HepG2 (cell line): ENCODE measurements at regions not wholly inside any gene's neighbourhood (a gene's known extent, or its start where the extent isn't known, plus 50 kb on each side); places are given as distances from the start of the nearest gene placed in this dataset.

Experiments used
- ATAC-seq: fragments of 200-7000 bp; cut with Tn5 transposase; 3 replicates; pipeline ENCODE4 v1.9.1; 2020; ENCODE audit warnings: mild to moderate bottlenecking, moderate library complexity
- BruUV-seq: library from RNA; stranded (reverse); fragments of 400-500 nt; replicated peaks from 2 replicates; lab custom pipeline; 2021; lab: Mats Ljungman, UMichigan
- CTCF ChIA-PET: fragments of 300-600 bp; formaldehyde crosslinking; extraction: SDS; loops from one replicate; lab custom pipeline; 2021; ENCODE audit warnings: low total read pairs, inconsistent platforms, low intra/inter-chr PET ratio; lab: Yijun Ruan, JAX
- POLR2A ChIA-PET: fragments of 350-600 bp; sonication (Branson Sonifier 250); formaldehyde crosslinking; loops from one replicate; lab custom pipeline; 2020; ENCODE audit warnings: antibody characterized with exemption, inconsistent platforms; lab: Yijun Ruan, JAX
- DNase-seq: peaks from one replicate; pipeline ENCODE4 v3.0.0-alpha.2; 2015; ENCODE audit warnings: low spot score
- FAIRE-seq: peaks from 3 replicates; lab custom pipeline; 2011; peaks lifted over from hg19 to GRCh38; lab: Jason Lieb, UNC
- H2AFZ ChIP-seq: one replicate; pipeline ENCODE4 v1.6.1; 2011; ENCODE audit warnings: low read length, inconsistent platforms
- H3K27ac ChIP-seq: fragments of 300-600 bp; 3 replicates; pipeline ENCODE4 v1.8.0; 2011; ENCODE audit warnings: mixed run types, mild to moderate bottlenecking, mixed read lengths, low read length, inconsistent platforms; ENCODE audit not compliant: insufficient read depth; ENCODE audit errors: extremely low read length
- H3K27me3 ChIP-seq, 2 experiments: fragments of 200-600 bp in 1 of 2; 2 replicates in 1 of 2; 3 replicates in 1 of 2; pipeline versions ENCODE4 v1.6.0 to v1.8.0; 2011; ENCODE audit warnings: low read length in 2 of 2, mild to moderate bottlenecking in 2 of 2, moderate library complexity in 2 of 2, inconsistent platforms in 1 of 2; ENCODE audit not compliant: insufficient read depth in 2 of 2, control insufficient read depth in 1 of 2
- H3K36me3 ChIP-seq, 2 experiments: fragments of 200-600 bp in 1 of 2; replicated peaks in 1 of 2; 2 replicates in 1 of 2; 3 replicates in 1 of 2; pipeline versions ENCODE4 v1.5.1 to v1.8.0; 2011; ENCODE audit warnings: low read length in 2 of 2, inconsistent platforms in 1 of 2; ENCODE audit not compliant: insufficient read depth in 2 of 2, control insufficient read depth in 1 of 2
- H3K4me1 ChIP-seq: 2 replicates; pipeline ENCODE4 v1.5.1; 2012; ENCODE audit warnings: low read length, inconsistent platforms; ENCODE audit not compliant: insufficient read depth
- H3K4me2 ChIP-seq: 2 replicates; pipeline ENCODE4 v1.6.0; 2011; ENCODE audit warnings: low read depth, low read length, inconsistent platforms
- H3K4me3 ChIP-seq, 3 experiments: fragments of 200-600 bp in 1 of 3; sonication (generic), shearing (Covaris generic) in 1 of 3; replicated peaks in 1 of 3; 2 replicates each; pipeline ENCODE4 v1.5.1; 2011 to 2016; ENCODE audit warnings: low read length in 3 of 3, inconsistent platforms in 2 of 3, low read depth in 2 of 3, mild to moderate bottlenecking in 2 of 3, control low read depth in 1 of 3, mixed read lengths in 1 of 3; ENCODE audit not compliant: insufficient read depth in 1 of 3
- H3K79me2 ChIP-seq: one replicate; pipeline ENCODE4 v1.6.1; 2011; ENCODE audit warnings: low read length, inconsistent platforms; ENCODE audit not compliant: insufficient read depth
- H3K9ac ChIP-seq: 2 replicates; pipeline ENCODE4 v1.6.0; 2011; ENCODE audit warnings: mild to moderate bottlenecking, low read depth, low read length, inconsistent platforms; ENCODE audit not compliant: insufficient read depth
- H3K9me3 ChIP-seq: 2 replicates; pipeline ENCODE4 v1.5.1; 2012; ENCODE audit warnings: mild to moderate bottlenecking, low read length
- H4K20me1 ChIP-seq: 2 replicates; pipeline ENCODE4 v1.6.0; 2011; ENCODE audit warnings: inconsistent platforms, mild to moderate bottlenecking, low read length, moderate library complexity; ENCODE audit not compliant: insufficient read depth
- FOXC1 ChIP-seq: sonication (generic); formaldehyde crosslinking; IDR thresholded peaks from 2 replicates; pipeline ENCODE4 v1.8.0; 2022; ENCODE audit warnings: mild to moderate bottlenecking, missing genetic modification reagents, borderline replicate concordance
- HDAC1 ChIP-seq: sonication (generic); formaldehyde crosslinking; IDR thresholded peaks from 2 replicates; pipeline ENCODE4 v1.5.1; 2020; ENCODE audit warnings: mild to moderate bottlenecking, missing genetic modification reagents
- NFKBIZ ChIP-seq: IDR thresholded peaks from 2 replicates; pipeline ENCODE4 v1.6.1; 2018; ENCODE audit warnings: missing genetic modification reagents, missing compliant biosample characterization
- PBX2 ChIP-seq: IDR thresholded peaks from 2 replicates; pipeline ENCODE4 v1.6.1; 2016; ENCODE audit warnings: control low read depth
- PHB2 ChIP-seq: fragments of 450-650 bp; IDR thresholded peaks from 2 replicates; pipeline ENCODE4 v1.6.1; 2018; ENCODE audit not compliant: partially characterized antibody
- ZFP36 ChIP-seq: fragments of 150-350 bp; IDR thresholded peaks from 2 replicates; pipeline ENCODE4 v1.6.1; 2018; ENCODE audit warnings: borderline replicate concordance, low read length, low read depth; ENCODE audit not compliant: partially characterized antibody
- ZNF317 ChIP-seq: sonication (generic); formaldehyde crosslinking; IDR thresholded peaks from 2 replicates; pipeline ENCODE4 v1.5.0; 2020; ENCODE audit warnings: mild to moderate bottlenecking, missing genetic modification reagents
- ZNF468 ChIP-seq: sonication (generic); formaldehyde crosslinking; IDR thresholded peaks from 2 replicates; pipeline ENCODE4 v1.8.0; 2022; ENCODE audit warnings: mild to moderate bottlenecking, moderate library complexity, missing genetic modification reagents
- ZNF572 ChIP-seq: sonication (generic); formaldehyde crosslinking; IDR thresholded peaks from 2 replicates; pipeline ENCODE4 v1.5.1; 2020; ENCODE audit warnings: mild to moderate bottlenecking, missing genetic modification reagents
- ZNF713 ChIP-seq: sonication (generic); formaldehyde crosslinking; IDR thresholded peaks from 2 replicates; pipeline ENCODE4 v1.4.0; 2020; ENCODE audit warnings: mild to moderate bottlenecking, missing genetic modification reagents
- ZNF883 ChIP-seq: sonication (generic); formaldehyde crosslinking; IDR thresholded peaks from 2 replicates; pipeline ENCODE4 v1.5.1; 2020; ENCODE audit warnings: mild to moderate bottlenecking, missing genetic modification reagents; ENCODE audit errors: not compliant biosample characterization
- WGBS: methylation state at CpG from one replicate; pipeline ENCODE4 v1.1.6; 2017; ENCODE audit warnings: low lambda C conversion rate; 5-methylcytosine and 5-hydroxymethylcytosine counted together
- in situ Hi-C: cut with HindIII; loops from 2 replicates; pipeline ENCODE4 v1.10.0; 2017; ENCODE audit warnings: low pct_unique_long_range_greater_than_20kb; ENCODE audit not compliant: extremely low pct_ligation_motif_present
- intact Hi-C: fragments of 100-400 bp; cut with micrococcal nuclease; formaldehyde crosslinking; loops from one replicate; pipeline ENCODE4 v1.10.0; 2022; ENCODE audit not compliant: unreplicated experiment

- H3K9me3 ChIP-seq = peaks cover 93% of the 10 kb centered on the region
- FAIRE-seq (no peak), DNase-seq (no peak), ATAC-seq (no peak)
- no peaks in the 10 kb centered on the region for H3K4me1 ChIP-seq
- WGBS = 0% methylated on average over 1 of the region's 1 CpG
- H3K4me2 ChIP-seq = no peak overlapping the region
- no peak overlapping the region for H3K27ac ChIP-seq
- ChIA-PET POLR2A (no interaction called here), CTCF (no interaction called here)
- H3K4me3 ChIP-seq = no peak overlapping the region
- no peaks in the 10 kb centered on the region for H4K20me1 ChIP-seq
- intact Hi-C loops (no loop called here), in situ Hi-C loops (no loop called here)
- no peaks in the 10 kb centered on the region for H3K36me3 ChIP-seq
- no TSS peak for BruUV-seq
- TF ChIP-seq NFKBIZ (CRISPR knock-in tag) = no peak
- TF ChIP-seq ZNF317 = no peak
- no peak for TF ChIP-seq ZNF713 (CRISPR knock-in tag)
- TF ChIP-seq ZFP36 = no peak
- H3K27me3 ChIP-seq = no peaks in the 10 kb centered on the region
- no peak overlapping the region for H3K9ac ChIP-seq
- H2AFZ ChIP-seq = no peak overlapping the region
- H3K79me2 ChIP-seq = no peaks in the 10 kb centered on the region
Measured at GRCh38 chr2:116444256-116444872, 1370.1 kb upstream of the DDX18 start.

GRCh38 chr2:116450990-116451389 lies 1363.5 kb upstream of the DDX18 start:
- Histone ChIP-seq H2AFZ (no peak overlapping the region), H3K4me1 (no peaks in the 10 kb centered on the region), H3K36me3 (no peaks in the 10 kb centered on the region), H3K9me3 (peaks cover 94% of the 10 kb centered on the region), H4K20me1 (no peaks in the 10 kb centered on the region), H3K9ac (no peak overlapping the region), H3K27me3 (no peaks in the 10 kb centered on the region), H3K27ac (no peak overlapping the region), H3K4me2 (no peak overlapping the region), H3K4me3 (no peak overlapping the region), H3K79me2 (no peaks in the 10 kb centered on the region)
- intact Hi-C loops = no loop called here
- ChIA-PET POLR2A (no interaction called here), CTCF (no interaction called here)
- FAIRE-seq = no peak
- no peak for ATAC-seq
- TF ChIP-seq ZNF468 (CRISPR knock-in tag) = no peak
- TF ChIP-seq ZNF883 (CRISPR knock-in tag) = no peak
- no peak for TF ChIP-seq PHB2
- TF ChIP-seq ZNF572 (CRISPR knock-in tag) = no peak
- TF ChIP-seq HDAC1 (CRISPR knock-in tag) = no peak
- TF ChIP-seq FOXC1 (CRISPR knock-in tag) = no peak
- TF ChIP-seq PBX2 (CRISPR knock-in tag) = no peak
- no TSS peak for BruUV-seq
- WGBS = 3% methylated on average over 1 of the region's 1 CpG
- in situ Hi-C loops = no loop called here
- DNase-seq = no peak
